ENCODE measurements at regions not wholly inside any gene's neighbourhood (a gene's known extent, or its start where the extent isn't known, plus 50 kb on each side); places are given as distances from the start of the nearest gene placed in this dataset.
"Not testable (repeated sequence)": the region's sequence is repeated elsewhere in the genome, so short reads cannot be mapped to it uniquely, and the experiment has no call there.

- not testable (repeated sequence) for TF ChIP-seq CTCF, MAX (IDR thresholded peaks at IDR 0.05; ENCODE audit: low read depth, low read length)
Observed at GRCh38 chr1:146487155-146487554, 258.3 kb upstream of the NOTCH2NLA start.
